ENCODE measurements at regions not wholly inside any gene's neighbourhood (a gene's known extent, or its start where the extent isn't known, plus 50 kb on each side); places are given as distances from the start of the nearest gene placed in this dataset.

DNA sequence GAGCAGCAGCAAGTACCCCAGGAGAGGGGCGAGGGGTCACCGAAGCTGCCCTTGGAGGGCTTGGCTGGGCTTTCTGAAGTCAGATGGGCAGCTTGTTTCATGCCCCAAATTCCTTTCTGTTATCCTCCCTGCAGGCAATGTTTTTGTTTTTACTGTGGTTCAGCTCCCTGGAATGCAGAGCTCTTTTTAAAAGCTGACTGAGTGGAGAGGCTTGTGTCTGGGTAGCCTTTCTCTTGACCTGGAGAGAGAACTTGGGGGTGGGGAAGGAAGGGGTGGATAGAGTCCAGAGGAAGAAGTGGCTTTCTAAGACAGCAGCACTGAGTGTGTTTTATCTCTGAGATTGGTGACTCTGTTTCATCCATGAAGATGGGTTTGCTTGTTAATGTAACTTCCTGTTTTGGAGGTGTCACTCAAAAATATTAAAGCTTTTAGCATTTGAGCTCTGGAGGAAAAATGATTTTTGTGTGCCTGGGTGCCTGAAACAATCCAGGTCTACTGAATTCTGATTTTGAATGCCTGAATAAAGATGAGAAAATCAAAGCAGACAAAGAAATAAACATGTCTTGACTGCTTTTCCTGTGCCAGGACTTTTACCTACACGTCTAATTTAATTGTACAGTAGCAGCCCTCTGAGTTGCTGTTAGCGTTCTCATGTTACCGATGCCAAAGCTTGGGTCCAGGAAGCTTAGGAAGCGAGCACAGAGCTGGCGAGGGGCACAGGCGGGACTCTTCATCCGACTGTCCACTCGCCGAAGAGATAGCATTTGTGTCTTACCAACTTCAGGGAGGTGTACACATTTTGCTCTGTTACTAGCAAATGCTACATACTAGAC, 78.2 kb upstream of the EEF1E1 start:
- Histone ChIP-seq H3K4me3 (ENCODE audit: low read length) (no peak overlapping the region), H3K27ac (ENCODE audit: low read depth, low read length) (no peak overlapping the region), H3K79me2 (ENCODE audit: control insufficient read depth, low read length) (no peaks in the 10 kb centered on the region), H4K20me1 (ENCODE audit: control insufficient read depth, insufficient read depth, low read depth, low read length) (no peaks in the 10 kb centered on the region), H3K36me3 (ENCODE audit: control insufficient read depth, low read length) (no peaks in the 10 kb centered on the region), H3K9me3 (ENCODE audit: control insufficient read depth, insufficient read depth, low read length) (no peaks in the 10 kb centered on the region), H3K27me3 (ENCODE audit: control insufficient read depth, low read length) (no peaks in the 10 kb centered on the region), H3F3A (ENCODE audit: control insufficient read depth, insufficient read depth) (no peaks in the 10 kb centered on the region), H3K9me2 (replicated peaks; ENCODE audit: control insufficient read depth, low read length) (no peaks in the 10 kb centered on the region), H3K4me1 (ENCODE audit: control insufficient read depth, low read length) (no peaks in the 10 kb centered on the region), H3K4me2 (ENCODE audit: low read length) (no peak overlapping the region)
- TF ChIP-seq EZH2phosphoT487 (IDR thresholded peaks at IDR 0.05; ENCODE audit: borderline replicate concordance, low read length), result no peak
- TF ChIP-seq, protein P1, sequence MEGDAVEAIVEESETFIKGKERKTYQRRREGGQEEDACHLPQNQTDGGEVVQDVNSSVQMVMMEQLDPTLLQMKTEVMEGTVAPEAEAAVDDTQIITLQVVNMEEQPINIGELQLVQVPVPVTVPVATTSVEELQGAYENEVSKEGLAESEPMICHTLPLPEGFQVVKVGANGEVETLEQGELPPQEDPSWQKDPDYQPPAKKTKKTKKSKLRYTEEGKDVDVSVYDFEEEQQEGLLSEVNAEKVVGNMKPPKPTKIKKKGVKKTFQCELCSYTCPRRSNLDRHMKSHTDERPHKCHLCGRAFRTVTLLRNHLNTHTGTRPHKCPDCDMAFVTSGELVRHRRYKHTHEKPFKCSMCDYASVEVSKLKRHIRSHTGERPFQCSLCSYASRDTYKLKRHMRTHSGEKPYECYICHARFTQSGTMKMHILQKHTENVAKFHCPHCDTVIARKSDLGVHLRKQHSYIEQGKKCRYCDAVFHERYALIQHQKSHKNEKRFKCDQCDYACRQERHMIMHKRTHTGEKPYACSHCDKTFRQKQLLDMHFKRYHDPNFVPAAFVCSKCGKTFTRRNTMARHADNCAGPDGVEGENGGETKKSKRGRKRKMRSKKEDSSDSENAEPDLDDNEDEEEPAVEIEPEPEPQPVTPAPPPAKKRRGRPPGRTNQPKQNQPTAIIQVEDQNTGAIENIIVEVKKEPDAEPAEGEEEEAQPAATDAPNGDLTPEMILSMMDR (IDR thresholded peaks at IDR 0.05; ENCODE audit: low read depth, low read length, poor library complexity, severe bottlenecking), result no peak

DNA sequence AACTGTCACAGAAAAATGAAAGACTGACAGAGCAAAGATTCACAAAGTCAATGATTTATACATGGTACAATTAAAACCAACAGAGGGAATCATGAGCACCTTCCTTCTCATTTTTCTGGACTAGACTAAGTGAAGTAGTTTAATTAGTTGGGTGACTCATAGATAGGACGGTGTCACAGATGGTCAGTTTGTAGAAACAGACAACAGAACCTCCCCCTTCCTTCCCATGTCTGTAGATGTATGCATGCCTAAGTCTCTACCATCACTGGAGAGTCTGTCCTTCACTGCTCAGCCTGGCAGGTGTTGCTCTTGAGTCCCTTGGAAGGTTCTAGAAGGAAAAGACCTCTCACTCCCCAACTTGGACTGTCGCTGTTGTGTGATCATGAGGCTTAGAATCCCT, 75.4 kb upstream of the EEF1E1 start:
- H3K4me3 ChIP-seq (ENCODE audit: low read length), result no peak overlapping the region
- H4K20me1 ChIP-seq (ENCODE audit: control insufficient read depth, insufficient read depth, low read depth, low read length), result no peaks in the 10 kb centered on the region
- H3K4me2 ChIP-seq (ENCODE audit: low read length), result no peak overlapping the region
- no peaks in the 10 kb centered on the region for H3K9me2 ChIP-seq (replicated peaks; ENCODE audit: control insufficient read depth, low read length)
- H3K4me1 ChIP-seq (ENCODE audit: control insufficient read depth, low read length), result no peaks in the 10 kb centered on the region
- H3K36me3 ChIP-seq (ENCODE audit: control insufficient read depth, low read length), result no peaks in the 10 kb centered on the region
- no peaks in the 10 kb centered on the region for H3K9me3 ChIP-seq (ENCODE audit: control insufficient read depth, insufficient read depth, low read length)
- no peaks in the 10 kb centered on the region for H3F3A ChIP-seq (ENCODE audit: control insufficient read depth, insufficient read depth)
- H3K79me2 ChIP-seq (ENCODE audit: control insufficient read depth, low read length), result no peaks in the 10 kb centered on the region
- no peaks in the 10 kb centered on the region for H3K27me3 ChIP-seq (ENCODE audit: control insufficient read depth, low read length)
- TF ChIP-seq, protein P1 (IDR thresholded peaks at IDR 0.05; ENCODE audit: low read depth, low read length, poor library complexity, severe bottlenecking), result no peak
- TF ChIP-seq EZH2phosphoT487 (IDR thresholded peaks at IDR 0.05; ENCODE audit: borderline replicate concordance, low read length), result no peak
- no peak overlapping the region for H3K27ac ChIP-seq (ENCODE audit: low read depth, low read length)

DNA sequence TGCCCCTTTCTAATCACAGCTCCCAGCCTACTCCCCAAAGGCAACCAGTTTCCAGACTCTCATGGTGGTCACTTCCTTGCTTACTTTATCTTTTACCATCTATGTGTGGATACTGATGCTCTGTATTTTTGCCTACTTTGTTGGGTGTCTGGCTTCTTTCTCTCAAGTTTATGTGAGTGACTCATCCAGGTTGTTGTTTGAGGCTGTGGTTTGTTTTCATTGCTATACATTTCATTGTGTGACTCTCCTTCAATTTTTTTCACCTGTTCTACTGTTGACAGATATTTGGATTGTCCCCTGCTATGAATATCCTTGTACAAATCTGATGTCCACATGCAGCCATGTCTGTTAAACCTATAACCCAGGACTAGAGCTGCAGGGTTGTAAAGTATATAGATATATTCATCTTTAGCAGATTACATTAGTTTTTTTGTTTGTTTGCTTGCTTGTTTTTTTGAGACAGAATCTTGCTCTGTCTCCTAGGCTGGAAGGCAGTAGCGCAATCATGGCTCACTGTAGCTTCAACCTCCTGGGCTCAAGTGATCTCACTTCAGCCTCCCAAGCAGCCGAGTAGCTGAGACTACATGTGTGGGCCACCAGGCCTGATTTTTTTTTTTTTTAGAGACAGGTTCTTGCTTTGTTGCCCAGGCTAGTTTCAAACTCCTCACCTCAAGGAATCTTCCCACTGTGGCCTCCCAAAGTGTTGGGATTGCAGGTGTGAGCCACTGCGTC, 72.9 kb upstream of the EEF1E1 start:
- no peaks in the 10 kb centered on the region for H3K9me3 ChIP-seq (ENCODE audit: control insufficient read depth, insufficient read depth, low read length)
- H3K4me1 ChIP-seq (ENCODE audit: control insufficient read depth, low read length), result no peaks in the 10 kb centered on the region
- no peak overlapping the region for H3K4me3 ChIP-seq (ENCODE audit: low read length)
- no peak overlapping the region for H3K27ac ChIP-seq (ENCODE audit: low read depth, low read length)
- H3K27me3 ChIP-seq (ENCODE audit: control insufficient read depth, low read length), result no peaks in the 10 kb centered on the region
- no peaks in the 10 kb centered on the region for H3K9me2 ChIP-seq (replicated peaks; ENCODE audit: control insufficient read depth, low read length)
- no peaks in the 10 kb centered on the region for H3K79me2 ChIP-seq (ENCODE audit: control insufficient read depth, low read length)
- H3K36me3 ChIP-seq (ENCODE audit: control insufficient read depth, low read length), result no peaks in the 10 kb centered on the region
- TF ChIP-seq EZH2phosphoT487 (IDR thresholded peaks at IDR 0.05; ENCODE audit: borderline replicate concordance, low read length), result no peak
- TF ChIP-seq, protein P1 (IDR thresholded peaks at IDR 0.05; ENCODE audit: low read depth, low read length, poor library complexity, severe bottlenecking), result no peak
- H4K20me1 ChIP-seq (ENCODE audit: control insufficient read depth, insufficient read depth, low read depth, low read length), result no peaks in the 10 kb centered on the region
- no peaks in the 10 kb centered on the region for H3F3A ChIP-seq (ENCODE audit: control insufficient read depth, insufficient read depth)
- H3K4me2 ChIP-seq (ENCODE audit: low read length), result no peak overlapping the region

All from DOHH2 (cell line).